ENCODE measurements at regions not wholly inside any gene's neighbourhood (a gene's known extent, or its start where the extent isn't known, plus 50 kb on each side); places are given as distances from the start of the nearest gene placed in this dataset.

- no peak for DNase-seq
Measured at GRCh38 chr7:12949060-12949931, 261.9 kb downstream of the ARL4A start.

- DNase-seq = no peak
Measured at GRCh38 chr7:12951397-12951801, 264.0 kb downstream of the ARL4A start.

GRCh38 chr7:12954380-12955033 lies 267.1 kb downstream of the ARL4A start:
- no peak for DNase-seq

GRCh38 chr7:12957487-12957886 lies 270.1 kb downstream of the ARL4A start:
- no peak for DNase-seq

GRCh38 chr7:12961910-12962480 lies 274.6 kb downstream of the ARL4A start:
- DNase-seq = no peak

- DNase-seq = no peak
Measured at GRCh38 chr7:12963435-12963834, 276.0 kb downstream of the ARL4A start.

- DNase-seq = no peak
Measured at GRCh38 chr7:12964836-12965235, 277.4 kb downstream of the ARL4A start.

- DNase-seq = no peak
Measured at GRCh38 chr7:12965767-12966166, 278.3 kb downstream of the ARL4A start.

- no peak for DNase-seq
Measured at GRCh38 chr7:12967322-12967721, 279.9 kb downstream of the ARL4A start.

GRCh38 chr7:12968836-12969422 lies 281.5 kb downstream of the ARL4A start:
- DNase-seq = no peak

- no peak for DNase-seq
Measured at GRCh38 chr7:12970626-12971025, 283.2 kb downstream of the ARL4A start.

- no peak for DNase-seq
Measured at GRCh38 chr7:12974451-12975166, 287.2 kb downstream of the ARL4A start.

GRCh38 chr7:12975412-12975811 lies 288.0 kb downstream of the ARL4A start:
- no peak for DNase-seq

GRCh38 chr7:12979181-12979580 lies 291.7 kb downstream of the ARL4A start:
- no peak for DNase-seq

- DNase-seq = no peak
Measured at GRCh38 chr7:12982178-12982577, 294.7 kb downstream of the ARL4A start.

GRCh38 chr7:12984117-12984516 lies 296.7 kb downstream of the ARL4A start:
- DNase-seq = no peak

GRCh38 chr7:12985228-12985627 lies 297.8 kb downstream of the ARL4A start:
- no peak for DNase-seq

- DNase-seq = no peak
Measured at GRCh38 chr7:12985752-12986151, 298.3 kb downstream of the ARL4A start.

- DNase-seq = no peak
Measured at GRCh38 chr7:12987238-12987637, 299.8 kb downstream of the ARL4A start.

GRCh38 chr7:12990440-12990839 lies 303.0 kb downstream of the ARL4A start:
- DNase-seq = no peak

GRCh38 chr7:12993025-12993424 lies 305.6 kb downstream of the ARL4A start:
- no peak for DNase-seq

- DNase-seq = no peak
Measured at GRCh38 chr7:12995912-12996469, 308.6 kb downstream of the ARL4A start.

- no peak for DNase-seq
Measured at GRCh38 chr7:13007331-13007730, 319.9 kb downstream of the ARL4A start.
